ENCODE measurements at regions not wholly inside any gene's neighbourhood (a gene's known extent, or its start where the extent isn't known, plus 50 kb on each side); places are given as distances from the start of the nearest gene placed in this dataset.
"Not testable (repeated sequence)": the region's sequence is repeated elsewhere in the genome, so short reads cannot be mapped to it uniquely, and the experiment has no call there.

DNA sequence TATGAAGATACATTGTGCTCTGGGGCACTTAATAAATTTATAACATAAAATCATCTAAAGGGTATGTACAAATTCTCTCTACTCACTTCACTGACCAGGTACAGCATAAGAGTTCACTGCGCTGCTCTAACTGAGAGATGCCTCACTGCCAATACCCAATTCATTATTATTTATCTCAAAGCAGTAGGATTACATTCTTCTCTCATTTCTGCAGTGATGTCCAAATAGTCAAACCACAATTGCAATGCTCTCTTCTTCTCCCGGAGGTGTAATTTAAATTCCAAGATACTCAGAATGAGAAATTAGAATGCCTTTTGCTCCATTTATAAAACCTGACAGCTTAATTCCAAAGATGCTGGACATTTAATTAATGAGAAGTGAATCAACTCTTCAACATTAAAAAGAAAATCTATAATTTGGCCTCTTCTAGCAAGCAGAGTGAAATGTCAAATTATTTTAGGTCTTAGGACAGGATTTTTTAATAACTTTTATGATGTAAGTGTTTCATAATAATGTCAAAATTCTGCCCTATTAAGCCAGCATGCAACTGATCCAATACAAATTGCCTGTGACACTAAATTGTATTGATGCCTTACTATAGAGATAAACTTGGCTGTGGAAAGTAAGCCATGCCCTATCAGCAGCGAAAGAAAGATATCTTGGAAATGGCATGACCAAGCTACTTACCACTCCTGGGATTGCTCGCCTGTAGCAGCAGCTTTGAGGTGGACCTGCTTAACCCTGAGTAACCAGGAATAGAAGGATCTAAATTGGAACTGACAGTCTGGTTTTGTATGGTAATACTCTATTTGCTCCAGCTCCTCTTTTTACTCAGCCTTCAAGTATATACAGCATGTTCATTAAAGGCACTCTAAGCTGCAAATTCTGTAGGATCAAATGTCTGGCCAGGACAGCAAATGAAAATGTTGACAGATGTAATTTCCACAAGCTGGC lies 374.2 kb upstream of the TYRP1 start:
- no peak for DNase-seq
- Histone ChIP-seq H3K27me3 (ENCODE audit: control insufficient read depth in 3 of 3, insufficient read depth in 3 of 3, low read length in 2 of 3) (no peaks in the 10 kb centered on the region), H3K36me3 (ENCODE audit: control insufficient read depth in 4 of 4, insufficient read depth in 4 of 4, low read length in 4 of 4) (no peaks in the 10 kb centered on the region), H3K9ac (ENCODE audit: insufficient read depth in 1 of 2, low read length in 2 of 2) (no peak overlapping the region), H3K27ac (ENCODE audit: low read depth in 1 of 2, low read length in 1 of 2) (no peak overlapping the region), H3K9me3 (ENCODE audit: control insufficient read depth in 4 of 4, insufficient read depth in 3 of 4, low read length in 3 of 4) (no peaks in the 10 kb centered on the region), H3K4me1 (ENCODE audit: control insufficient read depth in 5 of 5, insufficient read depth in 5 of 5, low read length in 5 of 5) (no peaks in the 10 kb centered on the region), H3K4me3 (no peak overlapping the region)
- TF ChIP-seq, protein P1, sequence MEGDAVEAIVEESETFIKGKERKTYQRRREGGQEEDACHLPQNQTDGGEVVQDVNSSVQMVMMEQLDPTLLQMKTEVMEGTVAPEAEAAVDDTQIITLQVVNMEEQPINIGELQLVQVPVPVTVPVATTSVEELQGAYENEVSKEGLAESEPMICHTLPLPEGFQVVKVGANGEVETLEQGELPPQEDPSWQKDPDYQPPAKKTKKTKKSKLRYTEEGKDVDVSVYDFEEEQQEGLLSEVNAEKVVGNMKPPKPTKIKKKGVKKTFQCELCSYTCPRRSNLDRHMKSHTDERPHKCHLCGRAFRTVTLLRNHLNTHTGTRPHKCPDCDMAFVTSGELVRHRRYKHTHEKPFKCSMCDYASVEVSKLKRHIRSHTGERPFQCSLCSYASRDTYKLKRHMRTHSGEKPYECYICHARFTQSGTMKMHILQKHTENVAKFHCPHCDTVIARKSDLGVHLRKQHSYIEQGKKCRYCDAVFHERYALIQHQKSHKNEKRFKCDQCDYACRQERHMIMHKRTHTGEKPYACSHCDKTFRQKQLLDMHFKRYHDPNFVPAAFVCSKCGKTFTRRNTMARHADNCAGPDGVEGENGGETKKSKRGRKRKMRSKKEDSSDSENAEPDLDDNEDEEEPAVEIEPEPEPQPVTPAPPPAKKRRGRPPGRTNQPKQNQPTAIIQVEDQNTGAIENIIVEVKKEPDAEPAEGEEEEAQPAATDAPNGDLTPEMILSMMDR (IDR thresholded peaks at IDR 0.05; ENCODE audit: control extremely low read depth, extremely low read depth): no peak
- no peak for ATAC-seq (ENCODE audit: insufficient read depth, low FRiP score)
- WGBS, 2 donors: 72 to 83% methylated on average over 4 of the region's 4 CpGs

DNA sequence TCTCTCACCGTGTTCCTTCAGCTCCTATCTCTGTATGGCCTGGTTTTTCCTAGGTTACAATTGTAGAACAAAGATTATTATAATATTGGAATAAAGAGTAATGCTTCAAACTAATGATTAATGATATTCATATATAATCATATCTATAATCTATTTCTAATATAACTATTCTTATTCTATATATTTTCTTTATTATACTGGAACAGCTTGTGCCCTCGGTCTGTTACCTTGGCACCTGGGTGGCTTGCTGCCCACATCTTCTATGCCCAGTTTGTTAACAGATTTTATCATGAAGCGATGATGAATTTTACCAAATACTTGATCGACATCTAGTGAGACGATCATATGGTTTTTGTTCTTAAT lies 363.6 kb upstream of the TYRP1 start:
- Histone ChIP-seq H3K4me1 (ENCODE audit: control insufficient read depth in 5 of 5, insufficient read depth in 5 of 5, low read length in 5 of 5) (peaks cover 0 to 3% (median 0%) of the 10 kb centered on the region in 5 donors), H3K9ac (ENCODE audit: insufficient read depth in 1 of 2, low read length in 2 of 2) (no peak overlapping the region), H3K9me3 (ENCODE audit: control insufficient read depth in 4 of 4, insufficient read depth in 3 of 4, low read length in 3 of 4) (no peaks in the 10 kb centered on the region), H3K36me3 (ENCODE audit: control insufficient read depth in 4 of 4, insufficient read depth in 4 of 4, low read length in 4 of 4) (no peaks in the 10 kb centered on the region), H3K27me3 (ENCODE audit: control insufficient read depth in 3 of 3, insufficient read depth in 3 of 3, low read length in 2 of 3) (no peaks in the 10 kb centered on the region), H3K4me3 (no peak overlapping the region), H3K27ac (ENCODE audit: low read depth in 1 of 2, low read length in 1 of 2) (no peak overlapping the region)
- ATAC-seq (ENCODE audit: insufficient read depth, low FRiP score): no peak
- no peak for DNase-seq
- 66 to 68% methylated on average over 5 of the region's 5 CpGs for WGBS, 2 donors
- TF ChIP-seq, protein P1 (IDR thresholded peaks at IDR 0.05; ENCODE audit: control extremely low read depth, extremely low read depth): no peak

DNA sequence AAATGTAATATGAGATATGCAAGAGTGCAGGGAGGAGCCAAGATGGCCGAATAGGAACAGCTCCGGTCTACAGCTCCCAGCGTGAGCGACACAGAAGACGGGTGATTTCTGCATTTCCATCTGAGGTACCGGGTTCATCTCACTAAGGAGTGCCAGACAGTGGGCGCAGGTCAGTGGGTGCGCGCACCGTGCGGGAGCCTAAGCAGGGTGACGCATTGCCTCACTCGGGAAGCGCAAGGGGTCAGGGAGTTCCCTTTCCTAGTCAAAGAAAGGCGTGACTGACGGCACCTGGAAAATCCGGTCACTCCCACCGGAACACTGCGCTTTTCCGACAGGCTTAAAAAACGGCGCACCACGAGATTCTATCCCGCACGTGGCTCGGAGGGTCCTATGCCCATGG lies 359.2 kb upstream of the TYRP1 start:
- ATAC-seq (ENCODE audit: insufficient read depth, low FRiP score); H3K4me3 ChIP-seq; H3K36me3 ChIP-seq (ENCODE audit: control insufficient read depth in 4 of 4, insufficient read depth in 4 of 4, low read length in 4 of 4); H3K9me3 ChIP-seq (ENCODE audit: control insufficient read depth in 4 of 4, insufficient read depth in 3 of 4, low read length in 3 of 4); DNase-seq; H3K4me1 ChIP-seq (ENCODE audit: control insufficient read depth in 5 of 5, insufficient read depth in 5 of 5, low read length in 5 of 5); H3K27ac ChIP-seq (ENCODE audit: low read depth in 1 of 2, low read length in 1 of 2); H3K9ac ChIP-seq (ENCODE audit: insufficient read depth in 1 of 2, low read length in 2 of 2); H3K27me3 ChIP-seq (ENCODE audit: control insufficient read depth in 3 of 3, insufficient read depth in 3 of 3, low read length in 2 of 3): not testable (repeated sequence)
- WGBS, 2 donors: 79 to 82% methylated on average over 24 to 26 of the region's 26 CpGs

DNA sequence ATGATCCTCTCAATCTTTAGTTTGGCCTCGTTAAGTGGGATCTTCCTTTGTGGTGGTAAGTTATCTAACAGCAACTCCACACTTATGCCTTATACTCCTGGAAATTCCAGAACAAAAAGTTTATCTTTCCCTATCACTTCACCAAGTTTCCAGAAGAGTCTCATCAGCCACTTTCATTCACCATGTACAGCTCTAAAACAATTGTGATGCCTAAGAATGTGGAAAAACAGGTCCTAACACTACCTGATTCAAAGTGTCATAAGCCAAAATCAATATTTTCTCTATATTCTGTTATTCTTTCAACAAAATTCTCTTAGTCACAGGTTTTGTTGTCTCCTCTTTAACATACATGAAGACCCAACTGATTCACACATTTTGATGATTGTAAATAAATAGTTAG lies 342.4 kb upstream of the TYRP1 start:
- no peak for DNase-seq
- Histone ChIP-seq H3K36me3 (ENCODE audit: control insufficient read depth in 4 of 4, insufficient read depth in 4 of 4, low read length in 4 of 4) (no peaks in the 10 kb centered on the region), H3K27ac (ENCODE audit: low read depth in 1 of 2, low read length in 1 of 2) (no peak overlapping the region), H3K9ac (ENCODE audit: insufficient read depth in 1 of 2, low read length in 2 of 2) (no peak overlapping the region), H3K27me3 (ENCODE audit: control insufficient read depth in 3 of 3, insufficient read depth in 3 of 3, low read length in 2 of 3) (no peaks in the 10 kb centered on the region), H3K4me3 (no peak overlapping the region), H3K9me3 (ENCODE audit: control insufficient read depth in 4 of 4, insufficient read depth in 3 of 4, low read length in 3 of 4) (peaks cover 0 to 2% (median 0%) of the 10 kb centered on the region in 4 donors), H3K4me1 (ENCODE audit: control insufficient read depth in 5 of 5, insufficient read depth in 5 of 5, low read length in 5 of 5) (no peaks in the 10 kb centered on the region)
- 55 to 65% methylated on average over 1 of the region's 1 CpG for WGBS, 2 donors
- TF ChIP-seq, protein P1 (IDR thresholded peaks at IDR 0.05; ENCODE audit: control extremely low read depth, extremely low read depth): no peak
- ATAC-seq (ENCODE audit: insufficient read depth, low FRiP score): no peak

Data from lung (tissue), 11 donors.